OCI-M2 (cell line): ENCODE measurements at regions not wholly inside any gene's neighbourhood (a gene's known extent, or its start where the extent isn't known, plus 50 kb on each side); places are given as distances from the start of the nearest gene placed in this dataset.

Experiments
- DNase-seq: peaks from one replicate; lab custom pipeline; 2025; ENCODE audit not compliant: unreplicated experiment; lab: John Stamatoyannopoulos, UW

GRCh38 chr10:78505657-78506056, 472.0 kb downstream of the RPS24 start:
- no peak for DNase-seq

- no peak for DNase-seq
These were observed 473.0 kb downstream of the RPS24 start for GRCh38 chr10:78506614-78507013.

GRCh38 chr10:78507510-78508160, 474.0 kb downstream of the RPS24 start:
- DNase-seq = no peak

- DNase-seq = no peak
These were observed 475.5 kb downstream of the RPS24 start for GRCh38 chr10:78508955-78509748.

GRCh38 chr10:78510566-78511323, 477.1 kb downstream of the RPS24 start:
- DNase-seq = no peak

- no peak for DNase-seq
These were observed 477.9 kb downstream of the RPS24 start for GRCh38 chr10:78511324-78512204.

GRCh38 chr10:78512205-78512550, 478.5 kb downstream of the RPS24 start:
- DNase-seq = no peak

- no peak for DNase-seq
These were observed 479.7 kb downstream of the RPS24 start for GRCh38 chr10:78513330-78513729.

- DNase-seq = no peak
These were observed 480.3 kb downstream of the RPS24 start for GRCh38 chr10:78513986-78514385.

GRCh38 chr10:78514459-78514858, 480.8 kb downstream of the RPS24 start:
- DNase-seq = no peak

- no peak for DNase-seq
These were observed 481.6 kb downstream of the RPS24 start for GRCh38 chr10:78515038-78515872.

- no peak for DNase-seq
These were observed 482.1 kb downstream of the RPS24 start for GRCh38 chr10:78515873-78516153.

- DNase-seq = no peak
These were observed 482.6 kb downstream of the RPS24 start for GRCh38 chr10:78516236-78516635.

GRCh38 chr10:78516756-78517155, 483.1 kb downstream of the RPS24 start:
- no peak for DNase-seq

GRCh38 chr10:78518224-78518623, 484.6 kb downstream of the RPS24 start:
- DNase-seq = no peak

- no peak for DNase-seq
These were observed 487.2 kb downstream of the RPS24 start for GRCh38 chr10:78520737-78521430.

GRCh38 chr10:78523453-78523852, 489.8 kb downstream of the RPS24 start:
- no peak for DNase-seq

GRCh38 chr10:78524342-78524741, 490.7 kb downstream of the RPS24 start:
- DNase-seq = no peak

- no peak for DNase-seq
These were observed 491.3 kb downstream of the RPS24 start for GRCh38 chr10:78524941-78525340.

GRCh38 chr10:78526347-78526746, 492.7 kb downstream of the RPS24 start:
- no peak for DNase-seq
